Astrocyte (in vitro differentiated cells and primary cell): ENCODE measurements at regions not wholly inside any gene's neighbourhood (a gene's known extent, or its start where the extent isn't known, plus 50 kb on each side); places are given as distances from the start of the nearest gene placed in this dataset.
A peak's percentile ranks its signal among the peaks of the same experiment; 100 is the strongest.

ENCODE experiments used
- DNase-seq: peaks from one replicate; pipeline ENCODE4 v3.0.0-alpha.2; 2010; ENCODE audit warnings: low read depth
- FAIRE-seq: peaks from 2 replicates; lab custom pipeline; 2011; peaks lifted over from hg19 to GRCh38; lab: Jason Lieb, UNC
- H2AFZ ChIP-seq: 2 replicates; pipeline ENCODE4 v1.6.0; 2012; ENCODE audit warnings: low read depth, low read length, inconsistent platforms
- H3K27ac ChIP-seq: 2 replicates; pipeline ENCODE4 v1.5.1; 2011; ENCODE audit warnings: low read depth, low read length, inconsistent platforms
- H3K27me3 ChIP-seq: 2 replicates; pipeline ENCODE4 v1.6.0; 2011; ENCODE audit warnings: low read length, inconsistent platforms; ENCODE audit not compliant: insufficient read depth
- H3K36me3 ChIP-seq: 2 replicates; pipeline ENCODE4 v1.5.1; 2011; ENCODE audit warnings: low read length, inconsistent platforms; ENCODE audit not compliant: insufficient read depth
- H3K4me1 ChIP-seq: 2 replicates; pipeline ENCODE4 v1.5.1; 2011; ENCODE audit warnings: low read length, inconsistent platforms; ENCODE audit not compliant: insufficient read depth
- H3K4me2 ChIP-seq: 2 replicates; pipeline ENCODE4 v1.6.0; 2012; ENCODE audit warnings: low read length, inconsistent platforms
- H3K4me3 ChIP-seq: 2 replicates; pipeline ENCODE4 v1.5.1; 2011; ENCODE audit warnings: low read depth, mild to moderate bottlenecking, low read length, inconsistent platforms; ENCODE audit not compliant: insufficient read depth
- H3K79me2 ChIP-seq: 2 replicates; pipeline ENCODE4 v1.6.0; 2012; ENCODE audit warnings: mild to moderate bottlenecking, low read length, inconsistent platforms; ENCODE audit not compliant: insufficient read depth
- H3K9ac ChIP-seq: 2 replicates; pipeline ENCODE4 v1.6.0; 2012; ENCODE audit warnings: mild to moderate bottlenecking, low read length, inconsistent platforms
- H3K9me3 ChIP-seq: 2 replicates; pipeline ENCODE4 v1.5.1; 2012; ENCODE audit warnings: low read depth, mild to moderate bottlenecking, low read length, inconsistent platforms; ENCODE audit not compliant: insufficient read depth
- H4K20me1 ChIP-seq: 2 replicates; pipeline ENCODE4 v1.6.0; 2012; ENCODE audit warnings: low read length, inconsistent platforms; ENCODE audit not compliant: insufficient read depth
- H3K27ac Mint-ChIP-seq: one replicate; pipeline ENCODE4 v1.8.0; 2021; ENCODE audit warnings: mild to moderate bottlenecking, mixed read lengths; ENCODE audit not compliant: unreplicated experiment
- H3K27me3 Mint-ChIP-seq: one replicate; pipeline ENCODE4 v1.8.0; 2021; ENCODE audit warnings: low read depth, mixed read lengths; ENCODE audit not compliant: unreplicated experiment
- H3K36me3 Mint-ChIP-seq: one replicate; pipeline ENCODE4 v1.8.0; 2021; ENCODE audit warnings: low read depth, mixed read lengths; ENCODE audit not compliant: unreplicated experiment
- H3K4me1 Mint-ChIP-seq: one replicate; pipeline ENCODE4 v1.8.0; 2021; ENCODE audit warnings: low read depth, mixed read lengths; ENCODE audit not compliant: unreplicated experiment
- H3K4me3 Mint-ChIP-seq: one replicate; pipeline ENCODE4 v1.8.0; 2021; ENCODE audit warnings: mild to moderate bottlenecking, moderate library complexity, mixed read lengths; ENCODE audit not compliant: unreplicated experiment
- H3K9me3 Mint-ChIP-seq: one replicate; pipeline ENCODE4 v1.8.0; 2021; ENCODE audit warnings: mild to moderate bottlenecking, mixed read lengths; ENCODE audit not compliant: unreplicated experiment
- EZH2 ChIP-seq: IDR thresholded peaks from 2 replicates; pipeline ENCODE4 v1.6.1; 2012; ENCODE audit warnings: mild to moderate bottlenecking, low read length, inconsistent platforms; ENCODE audit not compliant: insufficient read depth
- TF ChIP-seq, protein P1 (sequence below): IDR thresholded peaks from 2 replicates; pipeline ENCODE4 v1.5.1; 2011; ENCODE audit warnings: low read depth, mild to moderate bottlenecking, inconsistent platforms, low read length, moderate library complexity; ENCODE audit not compliant: insufficient read depth

DNA sequence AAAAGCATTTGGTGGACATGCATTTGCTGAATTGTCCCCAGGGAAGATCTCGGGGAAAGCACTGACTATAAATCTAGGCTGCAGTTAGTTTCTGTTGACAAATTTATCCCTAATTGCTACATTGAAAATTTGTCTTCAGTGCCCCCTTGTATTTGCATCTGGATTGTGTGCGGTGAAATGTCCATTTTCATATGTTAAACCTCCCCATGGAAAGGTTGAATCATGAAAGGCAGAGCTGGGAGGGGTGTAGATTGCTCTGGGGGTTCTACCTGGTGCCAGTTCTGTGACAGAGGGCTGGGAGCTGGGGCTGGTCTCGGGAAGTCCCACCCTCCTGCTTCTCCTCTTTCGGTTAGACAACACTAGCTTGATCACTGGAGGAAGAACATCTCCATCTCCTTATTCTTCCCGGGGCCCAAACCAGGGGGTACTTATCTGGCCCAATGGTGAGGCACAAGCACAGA, 101.9 kb downstream of the GADD45G start:
- Mint-ChIP-seq H3K36me3 (peaks cover 2% of the 10 kb centered on the region), H3K27ac (no peak overlapping the region), H3K9me3 (peaks cover 9% of the 10 kb centered on the region), H3K27me3 (peaks cover 60% of the 10 kb centered on the region), H3K4me3 (no peak overlapping the region), H3K4me1 (no peaks in the 10 kb centered on the region)
- no peaks in the 10 kb centered on the region for H4K20me1 ChIP-seq
- peaks cover 6% of the 10 kb centered on the region for H3K27me3 ChIP-seq
- no peak overlapping the region for H3K4me3 ChIP-seq
- no peak overlapping the region for H3K27ac ChIP-seq
- H3K9ac ChIP-seq = no peak overlapping the region
- FAIRE-seq = no peak
- H2AFZ ChIP-seq = no peak overlapping the region
- H3K4me1 ChIP-seq = no peaks in the 10 kb centered on the region
- TF ChIP-seq EZH2 = no peak
- TF ChIP-seq, protein P1, sequence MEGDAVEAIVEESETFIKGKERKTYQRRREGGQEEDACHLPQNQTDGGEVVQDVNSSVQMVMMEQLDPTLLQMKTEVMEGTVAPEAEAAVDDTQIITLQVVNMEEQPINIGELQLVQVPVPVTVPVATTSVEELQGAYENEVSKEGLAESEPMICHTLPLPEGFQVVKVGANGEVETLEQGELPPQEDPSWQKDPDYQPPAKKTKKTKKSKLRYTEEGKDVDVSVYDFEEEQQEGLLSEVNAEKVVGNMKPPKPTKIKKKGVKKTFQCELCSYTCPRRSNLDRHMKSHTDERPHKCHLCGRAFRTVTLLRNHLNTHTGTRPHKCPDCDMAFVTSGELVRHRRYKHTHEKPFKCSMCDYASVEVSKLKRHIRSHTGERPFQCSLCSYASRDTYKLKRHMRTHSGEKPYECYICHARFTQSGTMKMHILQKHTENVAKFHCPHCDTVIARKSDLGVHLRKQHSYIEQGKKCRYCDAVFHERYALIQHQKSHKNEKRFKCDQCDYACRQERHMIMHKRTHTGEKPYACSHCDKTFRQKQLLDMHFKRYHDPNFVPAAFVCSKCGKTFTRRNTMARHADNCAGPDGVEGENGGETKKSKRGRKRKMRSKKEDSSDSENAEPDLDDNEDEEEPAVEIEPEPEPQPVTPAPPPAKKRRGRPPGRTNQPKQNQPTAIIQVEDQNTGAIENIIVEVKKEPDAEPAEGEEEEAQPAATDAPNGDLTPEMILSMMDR = no peak
- H3K4me2 ChIP-seq = no peak overlapping the region
- no peaks in the 10 kb centered on the region for H3K79me2 ChIP-seq
- no peaks in the 10 kb centered on the region for H3K36me3 ChIP-seq
- no peak for DNase-seq
- no peaks in the 10 kb centered on the region for H3K9me3 ChIP-seq

DNA sequence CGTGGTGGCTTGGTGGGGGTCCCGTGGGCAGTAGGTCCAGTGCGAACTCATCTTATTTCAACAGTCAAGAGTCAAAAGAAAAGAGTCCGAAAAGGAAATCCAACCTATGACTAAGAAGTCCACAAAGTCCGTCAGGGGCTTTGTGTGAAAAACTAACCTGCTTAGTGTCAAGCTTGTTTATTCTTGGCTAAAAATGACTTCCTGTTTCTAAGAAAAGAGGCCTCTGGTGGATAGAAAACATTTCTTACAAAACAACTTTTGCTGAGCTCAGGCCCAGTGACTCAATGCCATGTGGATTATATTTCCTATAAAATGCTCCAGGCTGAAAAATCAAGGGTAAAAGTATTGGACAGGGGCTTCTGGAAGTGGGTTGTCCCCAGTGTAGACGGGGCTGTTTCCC, 105.9 kb downstream of the GADD45G start:
- Mint-ChIP-seq H3K4me3 (no peak overlapping the region), H3K27ac (no peak overlapping the region), H3K36me3 (peaks cover 2% of the 10 kb centered on the region), H3K27me3 (peaks cover 50% of the 10 kb centered on the region), H3K4me1 (no peaks in the 10 kb centered on the region), H3K9me3 (peaks cover 11% of the 10 kb centered on the region)
- TF ChIP-seq, protein P1 = no peak
- no peak for TF ChIP-seq EZH2
- Histone ChIP-seq H3K4me3 (no peak overlapping the region), H3K4me1 (no peaks in the 10 kb centered on the region), H3K9ac (no peak overlapping the region), H3K27ac (no peak overlapping the region), H3K79me2 (no peaks in the 10 kb centered on the region), H2AFZ (no peak overlapping the region), H3K27me3 (peaks cover 8% of the 10 kb centered on the region), H3K9me3 (no peaks in the 10 kb centered on the region), H3K4me2 (no peak overlapping the region), H3K36me3 (no peaks in the 10 kb centered on the region), H4K20me1 (no peaks in the 10 kb centered on the region)
- DNase-seq (peak; percentile 9), FAIRE-seq (no peak)

DNA sequence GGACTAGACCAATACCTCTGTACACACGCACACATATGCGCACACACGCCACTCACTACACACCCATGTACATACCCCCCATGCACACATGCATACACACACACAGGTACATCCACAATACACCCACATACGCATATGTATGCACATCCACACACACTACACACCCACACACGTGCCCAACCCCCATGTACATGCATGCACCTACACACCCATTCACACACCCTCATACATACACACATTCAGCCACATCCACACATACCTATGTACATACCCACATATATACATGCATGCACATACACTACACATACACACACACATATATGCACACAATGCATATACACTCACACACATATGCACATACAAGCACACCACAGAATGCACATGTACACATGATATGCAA, 107.1 kb downstream of the GADD45G start:
- Histone ChIP-seq H3K4me3 (no peak overlapping the region), H2AFZ (no peak overlapping the region), H3K36me3 (no peaks in the 10 kb centered on the region), H3K9ac (no peak overlapping the region), H3K27ac (no peak overlapping the region), H3K27me3 (peaks cover 10% of the 10 kb centered on the region), H3K4me1 (no peaks in the 10 kb centered on the region), H4K20me1 (no peaks in the 10 kb centered on the region), H3K4me2 (no peak overlapping the region), H3K9me3 (no peaks in the 10 kb centered on the region), H3K79me2 (no peaks in the 10 kb centered on the region)
- no peak for DNase-seq
- Mint-ChIP-seq H3K4me1 (no peaks in the 10 kb centered on the region), H3K27ac (no peak overlapping the region), H3K9me3 (peaks cover 11% of the 10 kb centered on the region), H3K4me3 (no peak overlapping the region), H3K36me3 (peaks cover 2% of the 10 kb centered on the region), H3K27me3 (peaks cover 43% of the 10 kb centered on the region)
- TF ChIP-seq EZH2 = no peak
- TF ChIP-seq, protein P1 = no peak
- FAIRE-seq = no peak
